ENCODE measurements at regions not wholly inside any gene's neighbourhood (a gene's known extent, or its start where the extent isn't known, plus 50 kb on each side); places are given as distances from the start of the nearest gene placed in this dataset.

- DNase-seq: no peak
These were observed 1039.9 kb upstream of the POU3F3 start for GRCh38 chr2:103814016-103814415.

DNA sequence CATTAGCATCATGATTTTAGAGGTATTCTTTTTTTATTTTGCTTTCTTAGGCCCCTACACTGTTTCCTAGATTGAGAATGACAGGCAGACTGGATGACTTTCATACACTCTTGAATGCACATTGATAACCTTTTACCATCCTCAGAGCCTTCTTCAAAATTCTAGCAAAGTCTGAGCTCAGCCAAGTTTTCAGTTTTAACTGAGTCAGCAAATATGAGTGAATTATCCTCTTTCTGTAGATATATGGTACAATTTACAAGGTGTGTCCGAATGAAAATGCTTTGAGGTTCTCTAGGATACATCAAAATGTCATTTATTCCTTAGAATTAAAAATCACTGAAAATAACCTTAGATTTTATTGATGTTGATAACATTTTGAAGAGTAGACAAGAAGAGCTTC is 1038.2 kb upstream of the POU3F3 start:
- DNase-seq: no peak

GRCh38 chr2:103817746-103818145 is 1036.2 kb upstream of the POU3F3 start:
- no peak for DNase-seq

DNA sequence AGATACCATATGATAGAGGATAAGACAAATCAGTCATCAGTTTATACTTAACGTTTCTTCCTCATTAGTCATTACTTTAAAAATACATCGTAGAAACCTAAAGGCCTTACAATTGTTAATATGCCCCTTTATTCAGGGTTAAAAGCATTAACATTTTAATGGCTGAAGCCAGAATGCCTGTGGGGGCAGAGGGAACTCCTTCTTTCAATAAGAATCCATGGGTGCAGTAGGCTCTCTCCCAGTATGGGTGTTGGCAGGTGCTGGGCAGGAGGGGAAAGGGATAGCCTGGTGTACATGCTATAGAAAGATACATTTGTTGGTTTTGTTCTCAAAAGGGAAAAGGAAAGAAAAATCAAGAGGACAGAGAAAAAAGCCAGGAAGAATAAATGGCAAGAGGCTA is 1035.7 kb upstream of the POU3F3 start:
- no peak for DNase-seq

DNA sequence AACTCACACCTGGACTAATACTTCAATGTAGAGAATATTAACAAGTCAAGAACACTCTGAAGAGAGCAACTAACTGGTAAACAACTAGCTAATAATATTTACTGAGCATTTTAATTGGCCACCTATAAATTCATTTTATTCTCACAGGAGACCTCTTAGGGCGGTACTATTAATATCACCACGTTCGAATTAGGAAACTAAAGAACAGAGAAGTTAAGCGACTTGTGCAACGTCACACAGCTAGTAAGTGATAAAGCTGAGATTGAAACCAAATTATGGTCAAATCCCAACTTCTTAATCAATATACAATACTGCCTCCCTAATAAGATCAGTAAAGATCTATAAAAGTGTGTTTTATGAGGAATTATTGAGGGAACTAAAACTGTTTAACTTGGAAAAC is 1034.3 kb upstream of the POU3F3 start:
- DNase-seq: no peak

DNA sequence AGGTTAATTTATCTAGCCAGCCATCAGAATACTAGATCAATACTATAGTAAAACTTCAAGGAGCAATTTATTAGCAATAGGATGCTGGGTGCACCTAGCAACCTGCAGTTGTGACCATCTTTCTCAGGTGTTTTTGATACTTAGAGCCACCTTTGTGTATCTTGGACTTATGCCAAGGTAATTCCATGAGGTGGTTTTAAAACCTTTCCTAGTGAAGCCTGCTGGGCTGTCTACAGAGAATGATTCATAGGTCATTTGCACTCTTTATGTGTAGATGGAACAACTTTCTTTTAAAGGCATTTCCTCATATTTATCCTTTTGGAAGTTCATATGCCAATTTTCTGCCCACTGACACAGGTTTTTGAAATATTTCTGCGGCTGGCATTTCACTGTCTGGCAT is 1030.1 kb upstream of the POU3F3 start:
- peak; percentile 92 for DNase-seq

- DNase-seq: no peak
These were observed 1006.6 kb upstream of the POU3F3 start for GRCh38 chr2:103847276-103847675.

DNA sequence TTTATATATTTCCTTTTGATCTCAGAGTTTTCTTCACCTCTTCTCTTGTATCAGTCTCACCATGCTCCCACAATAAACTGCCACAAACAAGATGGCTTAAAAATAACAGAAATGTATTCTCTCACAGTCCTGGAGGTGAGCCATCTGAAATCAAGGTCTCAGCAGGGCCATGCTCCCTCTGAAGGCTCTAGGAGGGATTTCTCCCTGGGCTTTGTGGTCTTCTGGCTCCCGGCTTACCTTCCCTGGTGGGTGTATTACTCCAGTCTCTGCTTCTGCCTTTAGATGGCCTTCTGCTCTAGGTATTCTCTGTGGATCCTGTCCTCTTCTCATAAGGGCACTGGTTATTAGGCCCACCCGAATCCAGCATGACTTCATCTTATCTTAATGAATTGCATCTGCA is 994.7 kb upstream of the POU3F3 start:
- no peak for DNase-seq

DNA sequence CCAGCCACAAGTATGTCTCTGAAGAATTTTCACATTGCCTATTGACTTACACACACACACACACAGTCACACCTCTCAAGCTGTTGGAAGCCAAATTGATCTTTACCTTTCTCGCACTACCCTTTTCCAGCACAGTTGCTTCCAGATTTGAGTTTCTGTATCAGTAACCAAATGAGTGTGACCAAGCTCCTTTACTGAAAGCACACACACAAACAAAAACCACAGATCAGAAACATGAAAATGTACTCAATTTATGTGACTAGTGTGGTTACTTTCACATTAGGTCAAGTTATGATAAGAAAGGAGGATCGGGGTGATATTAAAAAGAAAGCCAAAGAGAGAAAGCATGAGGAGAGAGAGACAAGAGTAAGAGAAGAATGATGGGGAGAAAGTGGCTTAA is 993.9 kb upstream of the POU3F3 start:
- DNase-seq: no peak

GRCh38 chr2:103868396-103868795 is 985.5 kb upstream of the POU3F3 start:
- DNase-seq: no peak

- DNase-seq: no peak
These were observed 980.1 kb upstream of the POU3F3 start for GRCh38 chr2:103873716-103874351.

- DNase-seq: no peak
These were observed 978.8 kb upstream of the POU3F3 start for GRCh38 chr2:103875131-103875530.

DNA sequence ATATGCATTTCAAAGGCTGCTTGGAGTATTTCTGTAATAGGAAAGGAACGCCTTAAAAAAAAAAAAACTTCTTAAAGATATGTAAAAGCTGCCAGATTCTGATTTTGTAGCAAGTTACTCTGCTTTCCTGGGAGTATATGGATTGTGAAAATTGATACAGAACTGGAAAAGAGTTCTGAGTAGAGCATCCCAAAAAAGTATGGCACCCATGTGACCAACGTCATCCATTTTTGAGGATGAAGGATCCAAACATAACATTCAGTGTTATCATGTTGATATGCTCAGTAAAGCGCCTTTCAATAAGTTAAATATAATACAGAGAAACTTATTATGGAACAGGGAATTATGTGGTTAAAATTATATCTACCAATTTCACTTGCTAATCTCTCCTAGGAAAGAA is 978.4 kb upstream of the POU3F3 start:
- no peak for DNase-seq

- DNase-seq: no peak
These were observed 977.3 kb upstream of the POU3F3 start for GRCh38 chr2:103876611-103877010.

DNA sequence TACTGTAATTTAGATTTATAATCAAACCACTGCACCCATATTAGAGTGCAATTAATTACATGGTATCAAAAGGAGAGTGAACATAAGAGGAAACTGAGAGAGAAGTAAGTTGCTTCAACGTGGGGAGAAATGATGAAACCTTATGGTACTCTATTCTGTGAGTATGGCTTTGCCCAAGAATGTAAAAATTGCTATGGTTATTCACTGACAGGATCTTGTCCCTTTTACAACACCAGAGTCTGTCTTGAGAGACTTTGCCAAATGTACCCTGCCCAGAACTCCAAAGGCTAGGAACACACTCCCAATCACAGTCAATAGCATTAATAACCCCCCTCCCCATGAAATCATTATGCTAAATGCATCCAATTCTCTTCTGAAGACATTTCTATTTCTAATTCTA is 974.8 kb upstream of the POU3F3 start:
- no peak for DNase-seq

GRCh38 chr2:103880081-103880834 is 973.7 kb upstream of the POU3F3 start:
- DNase-seq: peak; percentile 54

DNA sequence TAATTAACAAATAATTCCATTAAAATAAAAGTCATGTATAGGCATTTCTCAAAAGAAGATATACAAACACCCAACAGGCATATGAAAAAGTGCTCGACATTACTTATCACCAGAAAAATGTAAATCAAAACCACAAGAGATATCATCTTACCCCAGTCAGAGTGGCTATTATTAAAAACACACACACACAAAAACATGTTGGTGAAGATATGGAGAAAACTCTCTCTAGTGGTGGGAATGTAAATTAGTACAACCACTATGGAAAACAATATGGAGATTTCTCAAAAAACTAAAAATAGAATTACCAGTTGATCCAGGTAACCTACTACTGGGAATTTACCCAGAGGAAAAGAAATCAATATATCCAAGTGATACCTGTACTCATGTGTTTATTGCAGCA is 966.3 kb upstream of the POU3F3 start:
- no peak for DNase-seq

- no peak for DNase-seq
These were observed 957.7 kb upstream of the POU3F3 start for GRCh38 chr2:103896182-103896581.

GRCh38 chr2:103898561-103898960 is 955.4 kb upstream of the POU3F3 start:
- no peak for DNase-seq

GRCh38 chr2:103902347-103902746 is 951.6 kb upstream of the POU3F3 start:
- DNase-seq: no peak

GRCh38 chr2:103921161-103921560 is 932.8 kb upstream of the POU3F3 start:
- peak; percentile 4 for DNase-seq

GRCh38 chr2:103942199-103942598 is 911.7 kb upstream of the POU3F3 start:
- no peak for DNase-seq

DNA sequence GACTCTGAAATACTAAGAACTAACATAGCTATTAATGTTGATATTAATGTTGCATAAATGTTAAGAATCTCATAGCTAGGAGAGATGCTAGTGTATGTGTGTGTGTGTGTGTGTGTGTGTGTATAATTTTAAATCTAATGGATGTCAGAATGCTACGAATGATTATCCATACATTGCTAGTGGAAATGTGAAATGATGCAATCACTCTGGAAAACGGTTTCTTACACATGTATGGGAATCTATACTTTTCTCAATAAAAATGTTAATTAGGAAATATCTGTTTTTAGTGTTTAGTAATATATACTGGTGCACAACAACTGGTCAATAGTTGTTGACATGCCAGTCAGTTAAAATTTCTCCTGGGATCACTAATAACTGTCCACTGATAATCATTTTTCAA is 908.8 kb upstream of the POU3F3 start:
- DNase-seq: no peak

- DNase-seq: peak; percentile 44
These were observed 894.5 kb upstream of the POU3F3 start for GRCh38 chr2:103959174-103960128.

Data from NCI-H345 (cell line).